ENCODE measurements at regions not wholly inside any gene's neighbourhood (a gene's known extent, or its start where the extent isn't known, plus 50 kb on each side); places are given as distances from the start of the nearest gene placed in this dataset.
"Not testable (repeated sequence)": the region's sequence is repeated elsewhere in the genome, so short reads cannot be mapped to it uniquely, and the experiment has no call there.

DNA sequence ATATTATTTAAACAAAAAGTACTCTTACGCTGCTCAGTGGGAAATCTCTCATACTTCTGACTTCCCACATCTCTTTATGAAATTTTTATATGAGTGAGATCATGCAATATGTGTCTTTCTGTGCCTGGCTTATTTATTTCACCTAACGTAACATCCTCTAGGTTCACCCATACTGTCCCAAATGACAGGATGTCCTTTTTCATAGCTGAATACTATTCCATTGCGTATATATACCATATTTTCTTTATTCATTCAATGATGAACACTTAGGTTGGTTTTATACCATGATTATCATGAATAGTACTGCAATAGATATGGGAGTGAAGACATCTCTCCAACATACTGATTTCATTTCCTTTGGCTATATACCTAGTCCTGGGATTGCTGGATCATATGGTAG lies 57.8 kb upstream of the TPP2 start:
- no peak overlapping the region for H3K4ac ChIP-seq (ENCODE audit: low read depth, low read length)
- no peak overlapping the region for H3K23ac ChIP-seq (ENCODE audit: low read length)
- no peak for DNase-seq
- no peak overlapping the region for H2BK5ac ChIP-seq (ENCODE audit: low read length)
- H2AK5ac ChIP-seq (ENCODE audit: low read length) = no peak overlapping the region
- H2BK120ac ChIP-seq (ENCODE audit: low read depth, low read length) = no peak overlapping the region
- H3K79me1 ChIP-seq (ENCODE audit: low read length) = no peaks in the 10 kb centered on the region
- no peak overlapping the region for H3K27ac ChIP-seq (ENCODE audit: low read depth, low read length)
- WGBS (ENCODE audit: extremely low coverage, insufficient coverage, low lambda C conversion rate) = no CpG with 5 or more reads among the region's 3 CpGs
- no peaks in the 10 kb centered on the region for H3K27me3 ChIP-seq (ENCODE audit: insufficient read depth, low read length, poor library complexity)
- H3K18ac ChIP-seq (ENCODE audit: low read length) = no peak overlapping the region
- no peaks in the 10 kb centered on the region for H3K4me1 ChIP-seq (ENCODE audit: control insufficient read depth, low read depth, low read length)
- H4K8ac ChIP-seq (ENCODE audit: low read depth, low read length) = no peak overlapping the region
- no peak overlapping the region for H3K9ac ChIP-seq (ENCODE audit: low read length)
- no peak overlapping the region for H4K5ac ChIP-seq (ENCODE audit: low read length)
- no peak overlapping the region for H3K4me2 ChIP-seq (ENCODE audit: low read length)
- H3K4me3 ChIP-seq (ENCODE audit: low read length) = no peak overlapping the region
- no peaks in the 10 kb centered on the region for H3K36me3 ChIP-seq (ENCODE audit: control insufficient read depth, insufficient read depth, low read length)
- H3K79me2 ChIP-seq (ENCODE audit: control insufficient read depth, insufficient read depth, low read length) = no peaks in the 10 kb centered on the region
- H3K56ac ChIP-seq (ENCODE audit: low read length) = no peak overlapping the region
- H2BK15ac ChIP-seq (replicated peaks; ENCODE audit: low read depth) = no peak overlapping the region

DNA sequence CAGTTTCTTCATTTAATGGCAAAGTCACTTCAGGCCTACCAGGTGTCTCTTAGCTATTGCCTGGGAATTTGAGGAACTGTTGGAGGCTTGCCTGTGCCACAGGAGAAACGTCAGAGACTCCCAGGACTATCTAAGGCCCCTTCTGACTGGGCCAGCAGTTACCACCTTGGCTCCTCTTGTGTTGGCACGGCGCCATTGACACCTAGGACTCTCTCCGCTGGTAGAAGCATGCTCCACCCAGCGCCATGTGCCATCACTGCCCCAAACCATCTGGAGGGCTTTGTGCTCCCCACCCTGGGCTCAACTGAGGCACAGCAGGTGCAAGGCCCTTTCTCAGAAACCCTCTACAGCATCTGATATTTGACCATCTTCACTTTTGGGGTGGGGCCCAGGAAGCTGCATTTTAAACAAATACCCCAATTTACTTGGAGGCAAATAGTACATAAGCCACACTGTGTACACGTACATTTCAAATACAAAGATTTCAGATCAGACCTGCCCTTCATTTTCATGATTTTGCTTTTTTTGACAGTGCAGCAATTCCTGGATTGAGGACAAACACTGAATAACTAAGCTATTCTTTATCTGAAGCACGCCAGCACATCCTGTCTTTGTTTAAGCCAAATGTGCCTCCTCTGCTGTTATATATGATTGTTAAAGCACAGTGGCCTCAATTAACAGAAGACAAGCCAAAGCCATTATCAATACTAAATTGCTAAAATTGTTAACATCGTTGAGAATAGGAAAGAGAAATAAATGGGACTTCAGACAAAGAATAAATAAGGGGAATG lies 59.9 kb upstream of the TPP2 start:
- Histone ChIP-seq H2AK5ac (ENCODE audit: low read length) (no peak overlapping the region), H2BK120ac (ENCODE audit: low read depth, low read length) (no peak overlapping the region), H3K56ac (ENCODE audit: low read length) (no peak overlapping the region), H3K4me1 (ENCODE audit: control insufficient read depth, low read depth, low read length) (no peaks in the 10 kb centered on the region), H3K36me3 (ENCODE audit: control insufficient read depth, insufficient read depth, low read length) (no peaks in the 10 kb centered on the region), H3K79me1 (ENCODE audit: low read length) (no peaks in the 10 kb centered on the region), H4K8ac (ENCODE audit: low read depth, low read length) (no peak overlapping the region), H3K23ac (ENCODE audit: low read length) (no peak overlapping the region), H3K4me3 (ENCODE audit: low read length) (no peak overlapping the region), H3K9ac (ENCODE audit: low read length) (no peak overlapping the region), H3K18ac (ENCODE audit: low read length) (no peak overlapping the region), H2BK15ac (replicated peaks; ENCODE audit: low read depth) (no peak overlapping the region), H3K27ac (ENCODE audit: low read depth, low read length) (no peak overlapping the region), H4K5ac (ENCODE audit: low read length) (no peak overlapping the region), H3K4me2 (ENCODE audit: low read length) (no peak overlapping the region), H3K27me3 (ENCODE audit: insufficient read depth, low read length, poor library complexity) (no peaks in the 10 kb centered on the region), H2BK5ac (ENCODE audit: low read length) (no peak overlapping the region), H3K4ac (ENCODE audit: low read depth, low read length) (no peak overlapping the region), H3K79me2 (ENCODE audit: control insufficient read depth, insufficient read depth, low read length) (no peaks in the 10 kb centered on the region)
- no peak for DNase-seq
- no CpG with 5 or more reads among the region's 8 CpGs for WGBS (ENCODE audit: extremely low coverage, insufficient coverage, low lambda C conversion rate)

DNA sequence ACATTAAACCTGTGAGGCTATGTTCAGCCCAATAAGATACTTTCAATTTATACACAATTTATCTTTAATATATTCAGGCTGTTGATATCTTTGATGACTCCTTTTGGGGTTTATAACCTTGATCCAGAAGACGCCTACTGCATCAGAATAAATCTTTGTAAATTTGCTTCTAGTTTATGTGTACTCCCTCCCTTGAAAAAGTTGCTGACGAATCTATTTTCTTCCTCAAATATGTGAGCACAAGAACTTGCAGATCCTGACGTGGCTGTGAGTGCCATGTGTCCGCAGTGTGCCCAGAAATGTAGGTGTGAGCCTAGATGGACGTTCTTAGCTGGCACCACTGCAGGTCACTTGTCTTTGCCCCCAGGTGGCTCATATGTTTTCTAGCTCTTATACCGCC lies 60.6 kb upstream of the TPP2 start:
- H2AK5ac ChIP-seq (ENCODE audit: low read length) = no peak overlapping the region
- WGBS (ENCODE audit: extremely low coverage, insufficient coverage, low lambda C conversion rate) = no CpG with 5 or more reads among the region's 6 CpGs

DNA sequence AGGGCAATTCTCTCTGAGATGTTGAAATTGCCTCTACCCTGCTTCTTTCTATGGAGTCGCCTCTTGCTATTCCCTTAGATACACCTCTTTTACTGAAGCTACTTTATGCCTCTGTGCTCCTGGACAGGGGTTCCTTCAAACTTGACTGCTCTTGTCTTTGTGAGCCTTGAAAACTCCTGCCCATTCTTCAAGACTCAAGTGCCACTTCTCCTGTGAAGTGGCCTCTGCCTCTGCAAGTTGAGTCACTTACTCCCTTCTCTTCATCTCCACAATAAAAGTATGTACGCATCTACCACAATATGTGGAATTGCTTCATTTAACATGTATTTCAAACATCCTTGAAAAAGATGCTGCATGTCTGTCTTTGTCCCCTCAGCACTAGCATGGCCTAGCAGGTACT lies 66.0 kb upstream of the TPP2 start:
- Histone ChIP-seq H3K27ac (ENCODE audit: low read depth, low read length) (no peak overlapping the region), H3K36me3 (ENCODE audit: control insufficient read depth, insufficient read depth, low read length) (no peaks in the 10 kb centered on the region), H2BK120ac (ENCODE audit: low read depth, low read length) (no peak overlapping the region), H3K4me2 (ENCODE audit: low read length) (no peak overlapping the region), H3K18ac (ENCODE audit: low read length) (no peak overlapping the region), H3K4me3 (ENCODE audit: low read length) (no peak overlapping the region), H4K5ac (ENCODE audit: low read length) (no peak overlapping the region), H3K4me1 (ENCODE audit: control insufficient read depth, low read depth, low read length) (no peaks in the 10 kb centered on the region), H3K9ac (ENCODE audit: low read length) (no peak overlapping the region), H4K8ac (ENCODE audit: low read depth, low read length) (no peak overlapping the region), H2AK5ac (ENCODE audit: low read length) (no peak overlapping the region), H3K27me3 (ENCODE audit: insufficient read depth, low read length, poor library complexity) (no peaks in the 10 kb centered on the region), H2BK15ac (replicated peaks; ENCODE audit: low read depth) (no peak overlapping the region), H3K4ac (ENCODE audit: low read depth, low read length) (no peak overlapping the region), H3K23ac (ENCODE audit: low read length) (no peak overlapping the region), H3K79me2 (ENCODE audit: control insufficient read depth, insufficient read depth, low read length) (no peaks in the 10 kb centered on the region), H3K56ac (ENCODE audit: low read length) (no peak overlapping the region), H2BK5ac (ENCODE audit: low read length) (no peak overlapping the region), H3K79me1 (ENCODE audit: low read length) (no peaks in the 10 kb centered on the region)
- DNase-seq = no peak
- WGBS (ENCODE audit: extremely low coverage, insufficient coverage, low lambda C conversion rate) = no CpG with 5 or more reads among the region's 2 CpGs

More for the DNA sequence above, 60.6 kb upstream of the TPP2 start:
- Histone ChIP-seq H3K36me3 (ENCODE audit: control insufficient read depth, insufficient read depth, low read length) (no peaks in the 10 kb centered on the region), H3K56ac (ENCODE audit: low read length) (no peak overlapping the region), H3K4ac (ENCODE audit: low read depth, low read length) (no peak overlapping the region), H3K4me2 (ENCODE audit: low read length) (no peak overlapping the region), H3K27me3 (ENCODE audit: insufficient read depth, low read length, poor library complexity) (no peaks in the 10 kb centered on the region), H2BK120ac (ENCODE audit: low read depth, low read length) (no peak overlapping the region), H3K79me1 (ENCODE audit: low read length) (no peaks in the 10 kb centered on the region), H3K18ac (ENCODE audit: low read length) (no peak overlapping the region), H3K27ac (ENCODE audit: low read depth, low read length) (no peak overlapping the region), H2BK5ac (ENCODE audit: low read length) (no peak overlapping the region), H4K8ac (ENCODE audit: low read depth, low read length) (no peak overlapping the region), H3K4me3 (ENCODE audit: low read length) (no peak overlapping the region), H3K79me2 (ENCODE audit: control insufficient read depth, insufficient read depth, low read length) (no peaks in the 10 kb centered on the region), H2BK15ac (replicated peaks; ENCODE audit: low read depth) (no peak overlapping the region), H3K4me1 (ENCODE audit: control insufficient read depth, low read depth, low read length) (no peaks in the 10 kb centered on the region), H3K23ac (ENCODE audit: low read length) (no peak overlapping the region), H3K9ac (ENCODE audit: low read length) (no peak overlapping the region), H4K5ac (ENCODE audit: low read length) (no peak overlapping the region)
- no peak for DNase-seq

DNA sequence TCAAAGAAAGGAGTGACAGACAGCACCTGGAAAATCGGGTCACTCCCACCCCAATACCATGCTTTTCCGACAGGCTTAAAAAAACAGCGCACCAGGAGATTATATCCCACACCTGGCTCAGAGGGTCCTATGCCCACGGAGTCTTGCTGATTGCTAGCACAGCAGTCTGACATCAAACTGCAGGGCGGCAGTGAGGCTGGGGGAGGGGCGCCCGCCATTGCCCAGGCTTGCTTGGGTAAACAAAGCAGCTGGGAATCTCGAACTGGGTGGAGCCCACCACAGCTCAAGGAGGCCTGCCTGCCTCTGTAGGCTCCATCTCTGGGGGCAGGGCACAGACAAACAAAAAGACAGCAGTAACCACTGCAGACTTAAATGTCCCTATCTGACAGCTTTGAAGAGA lies 74.5 kb upstream of the TPP2 start:
- not testable (repeated sequence) for H3K4ac ChIP-seq (ENCODE audit: low read depth, low read length); H3K79me2 ChIP-seq (ENCODE audit: control insufficient read depth, insufficient read depth, low read length); H3K23ac ChIP-seq (ENCODE audit: low read length); H3K27me3 ChIP-seq (ENCODE audit: insufficient read depth, low read length, poor library complexity); DNase-seq; H3K56ac ChIP-seq (ENCODE audit: low read length); H2BK120ac ChIP-seq (ENCODE audit: low read depth, low read length); H3K36me3 ChIP-seq (ENCODE audit: control insufficient read depth, insufficient read depth, low read length); H2BK15ac ChIP-seq (replicated peaks; ENCODE audit: low read depth); H4K5ac ChIP-seq (ENCODE audit: low read length); H3K9ac ChIP-seq (ENCODE audit: low read length); H3K4me3 ChIP-seq (ENCODE audit: low read length); H4K8ac ChIP-seq (ENCODE audit: low read depth, low read length); H2AK5ac ChIP-seq (ENCODE audit: low read length); H3K4me1 ChIP-seq (ENCODE audit: control insufficient read depth, low read depth, low read length); H3K18ac ChIP-seq (ENCODE audit: low read length); H2BK5ac ChIP-seq (ENCODE audit: low read length); H3K79me1 ChIP-seq (ENCODE audit: low read length); H3K4me2 ChIP-seq (ENCODE audit: low read length); H3K27ac ChIP-seq (ENCODE audit: low read depth, low read length)
- no CpG with 5 or more reads among the region's 8 CpGs for WGBS (ENCODE audit: extremely low coverage, insufficient coverage, low lambda C conversion rate)

DNA sequence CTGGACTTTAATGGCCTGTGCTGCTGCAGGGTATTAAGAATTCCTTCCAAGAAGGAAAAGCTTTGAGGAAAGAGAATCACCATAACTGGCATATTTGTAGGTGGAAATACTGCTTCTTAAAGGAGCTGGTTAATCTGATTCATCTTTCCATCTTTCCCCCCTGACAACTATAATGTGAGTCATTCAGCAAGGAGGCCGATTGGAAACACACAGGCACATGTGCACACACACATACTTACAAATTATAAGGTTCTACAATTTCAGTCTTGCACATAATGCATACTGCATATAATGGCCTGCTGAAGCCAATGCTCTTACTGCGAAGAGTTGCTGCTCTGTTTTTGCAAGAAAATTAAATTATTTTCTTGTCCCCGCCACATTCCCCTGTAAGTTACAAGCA lies 78.8 kb upstream of the TPP2 start:
- H3K79me1 ChIP-seq (ENCODE audit: low read length) = no peaks in the 10 kb centered on the region
- H2BK5ac ChIP-seq (ENCODE audit: low read length) = no peak overlapping the region
- H3K36me3 ChIP-seq (ENCODE audit: control insufficient read depth, insufficient read depth, low read length) = no peaks in the 10 kb centered on the region
- H3K56ac ChIP-seq (ENCODE audit: low read length) = no peak overlapping the region
- no peak overlapping the region for H3K4ac ChIP-seq (ENCODE audit: low read depth, low read length)
- DNase-seq = no peak
- no peak overlapping the region for H3K9ac ChIP-seq (ENCODE audit: low read length)
- WGBS (ENCODE audit: extremely low coverage, insufficient coverage, low lambda C conversion rate) = no CpG with 5 or more reads among the region's 3 CpGs
- H2BK15ac ChIP-seq (replicated peaks; ENCODE audit: low read depth) = no peak overlapping the region
- H4K8ac ChIP-seq (ENCODE audit: low read depth, low read length) = no peak overlapping the region
- H3K4me1 ChIP-seq (ENCODE audit: control insufficient read depth, low read depth, low read length) = no peaks in the 10 kb centered on the region
- no peak overlapping the region for H2BK120ac ChIP-seq (ENCODE audit: low read depth, low read length)
- no peak overlapping the region for H4K5ac ChIP-seq (ENCODE audit: low read length)
- H3K4me3 ChIP-seq (ENCODE audit: low read length) = no peak overlapping the region
- H3K79me2 ChIP-seq (ENCODE audit: control insufficient read depth, insufficient read depth, low read length) = no peaks in the 10 kb centered on the region
- no peak overlapping the region for H3K27ac ChIP-seq (ENCODE audit: low read depth, low read length)
- H3K27me3 ChIP-seq (ENCODE audit: insufficient read depth, low read length, poor library complexity) = no peaks in the 10 kb centered on the region
- H3K23ac ChIP-seq (ENCODE audit: low read length) = no peak overlapping the region
- no peak overlapping the region for H3K18ac ChIP-seq (ENCODE audit: low read length)
- no peak overlapping the region for H3K4me2 ChIP-seq (ENCODE audit: low read length)
- no peak overlapping the region for H2AK5ac ChIP-seq (ENCODE audit: low read length)
